Gastroesophageal sphincter (tissue), 3 donors: ENCODE measurements at regions not wholly inside any gene's neighbourhood (a gene's known extent, or its start where the extent isn't known, plus 50 kb on each side); places are given as distances from the start of the nearest gene placed in this dataset.

Source experiments
- EP300 ChIP-seq: sonication (generic); formaldehyde crosslinking; IDR thresholded peaks from one replicate; pipeline ENCODE4 v1.6.1; 2017; ENCODE audit warnings: antibody characterized with exemption, mild to moderate bottlenecking
- POLR2AphosphoS5 ChIP-seq: sonication (generic); formaldehyde crosslinking; IDR thresholded peaks from one replicate; pipeline ENCODE4 v1.6.1; 2017; ENCODE audit warnings: antibody characterized with exemption
- TF ChIP-seq, protein P1 (sequence below), 4 experiments: fragments of 200-600 bp in 2 of 4; fragments of 450-650 bp in 2 of 4; sonication (generic) in 1 of 4; IDR thresholded peaks; one replicate each; pipeline ENCODE4 v1.5.1; 2017 to 2019; ENCODE audit warnings: antibody characterized with exemption in 4 of 4, mild to moderate bottlenecking in 2 of 4, moderate library complexity in 2 of 4

DNA sequence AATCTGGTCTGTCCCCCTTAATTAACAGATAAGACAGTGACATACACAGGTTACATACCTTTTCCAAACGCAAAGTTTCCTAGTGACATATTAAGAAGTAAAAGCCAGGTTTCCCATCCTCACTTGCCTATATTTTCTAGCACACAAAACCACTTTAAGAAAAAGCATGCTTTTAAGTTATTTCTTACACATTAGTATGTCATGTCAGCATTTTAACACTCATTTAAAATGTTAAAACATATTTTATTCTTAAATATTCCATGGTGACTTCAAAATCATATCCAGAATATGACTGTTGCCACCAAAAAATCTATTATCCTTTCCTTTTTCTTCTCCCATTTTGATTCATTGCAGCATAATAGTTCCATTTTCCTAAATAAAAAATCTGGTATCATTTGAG is 1830.2 kb downstream of the STIM2 start:
- TF ChIP-seq, protein P1, sequence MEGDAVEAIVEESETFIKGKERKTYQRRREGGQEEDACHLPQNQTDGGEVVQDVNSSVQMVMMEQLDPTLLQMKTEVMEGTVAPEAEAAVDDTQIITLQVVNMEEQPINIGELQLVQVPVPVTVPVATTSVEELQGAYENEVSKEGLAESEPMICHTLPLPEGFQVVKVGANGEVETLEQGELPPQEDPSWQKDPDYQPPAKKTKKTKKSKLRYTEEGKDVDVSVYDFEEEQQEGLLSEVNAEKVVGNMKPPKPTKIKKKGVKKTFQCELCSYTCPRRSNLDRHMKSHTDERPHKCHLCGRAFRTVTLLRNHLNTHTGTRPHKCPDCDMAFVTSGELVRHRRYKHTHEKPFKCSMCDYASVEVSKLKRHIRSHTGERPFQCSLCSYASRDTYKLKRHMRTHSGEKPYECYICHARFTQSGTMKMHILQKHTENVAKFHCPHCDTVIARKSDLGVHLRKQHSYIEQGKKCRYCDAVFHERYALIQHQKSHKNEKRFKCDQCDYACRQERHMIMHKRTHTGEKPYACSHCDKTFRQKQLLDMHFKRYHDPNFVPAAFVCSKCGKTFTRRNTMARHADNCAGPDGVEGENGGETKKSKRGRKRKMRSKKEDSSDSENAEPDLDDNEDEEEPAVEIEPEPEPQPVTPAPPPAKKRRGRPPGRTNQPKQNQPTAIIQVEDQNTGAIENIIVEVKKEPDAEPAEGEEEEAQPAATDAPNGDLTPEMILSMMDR (IDR thresholded peaks at IDR 0.05) = no peak
- no peak for TF ChIP-seq EP300
- TF ChIP-seq POLR2AphosphoS5 = no peak
